DMS114 treated with DMSO at 0.1 percent for 48 hours (cell line): ENCODE measurements at regions not wholly inside any gene's neighbourhood (a gene's known extent, or its start where the extent isn't known, plus 50 kb on each side); places are given as distances from the start of the nearest gene placed in this dataset.
"Not testable (repeated sequence)": the region's sequence is repeated elsewhere in the genome, so short reads cannot be mapped to it uniquely, and the experiment has no call there.

ENCODE experiments used
- DNase-seq: peaks from one replicate; lab custom pipeline; 2025; ENCODE audit not compliant: unreplicated experiment; lab: John Stamatoyannopoulos, UW

GRCh38 chr10:64534616-64535015 lies 1013.4 kb downstream of the REEP3 start:
- no peak for DNase-seq

GRCh38 chr10:64535131-64535867 lies 1014.1 kb downstream of the REEP3 start:
- no peak for DNase-seq

DNA sequence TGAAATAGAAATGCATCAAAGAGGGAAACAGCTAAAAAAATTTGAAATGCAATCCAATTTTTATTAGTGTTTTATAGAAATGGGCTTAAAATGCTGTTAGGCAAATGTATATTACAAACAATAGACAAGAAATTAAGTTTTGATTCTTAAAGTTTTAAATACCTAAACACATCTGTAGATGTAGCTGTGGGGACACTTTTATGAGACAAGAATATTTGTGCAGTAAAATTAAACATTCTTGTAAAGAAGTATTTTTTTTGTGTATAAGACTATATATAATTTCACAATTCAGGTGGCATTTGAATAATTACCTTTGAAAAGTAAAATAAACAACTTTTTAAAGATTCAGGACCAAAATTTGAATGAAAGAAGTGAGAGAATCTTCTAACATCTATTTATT lies 1015.9 kb downstream of the REEP3 start:
- no peak for DNase-seq

DNA sequence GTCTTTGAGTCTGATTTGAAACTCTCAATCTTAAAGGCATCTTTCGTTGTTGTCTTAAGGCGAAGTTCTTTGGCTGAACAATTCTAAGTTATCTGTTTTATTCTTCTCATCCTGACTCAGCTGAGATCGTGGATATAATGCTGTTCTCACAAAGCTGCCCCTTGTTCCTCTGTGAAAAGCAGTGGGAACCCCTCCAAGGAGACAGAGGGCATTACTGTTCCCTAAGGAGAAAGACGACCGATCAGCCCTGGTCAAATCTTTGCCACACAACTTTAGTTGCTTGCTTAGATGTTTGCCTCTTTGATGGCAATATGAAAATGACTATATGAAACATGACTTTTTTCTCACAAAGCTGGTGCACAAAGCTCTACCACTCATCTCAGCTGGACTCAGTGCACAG lies 1016.7 kb downstream of the REEP3 start:
- DNase-seq = no peak

DNA sequence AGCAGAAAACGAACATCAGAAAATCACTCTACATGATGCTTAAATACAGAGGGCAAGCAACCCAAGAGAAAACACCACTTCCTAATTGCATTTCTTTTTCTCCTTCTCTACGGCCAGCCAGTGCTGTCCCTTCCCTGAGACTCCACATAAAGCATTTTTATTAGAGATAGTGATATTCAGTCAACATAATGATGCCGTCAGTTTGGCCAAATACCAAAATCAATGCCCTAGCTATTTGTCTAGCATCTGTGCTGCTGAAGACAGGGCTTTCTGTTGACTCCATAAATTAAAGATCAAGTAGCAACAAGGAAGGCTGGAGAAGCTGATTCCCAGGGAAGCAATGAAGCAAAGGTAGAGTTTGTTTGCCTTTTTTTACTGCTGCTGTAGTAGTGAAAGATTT lies 1024.9 kb downstream of the REEP3 start:
- no peak for DNase-seq

- no peak for DNase-seq
Observed at GRCh38 chr10:64547168-64547567, 1026.0 kb downstream of the REEP3 start.

- no peak for DNase-seq
Observed at GRCh38 chr10:64555666-64556065, 1034.5 kb downstream of the REEP3 start.

GRCh38 chr10:64558094-64558835 lies 1037.1 kb downstream of the REEP3 start:
- DNase-seq = no peak

DNA sequence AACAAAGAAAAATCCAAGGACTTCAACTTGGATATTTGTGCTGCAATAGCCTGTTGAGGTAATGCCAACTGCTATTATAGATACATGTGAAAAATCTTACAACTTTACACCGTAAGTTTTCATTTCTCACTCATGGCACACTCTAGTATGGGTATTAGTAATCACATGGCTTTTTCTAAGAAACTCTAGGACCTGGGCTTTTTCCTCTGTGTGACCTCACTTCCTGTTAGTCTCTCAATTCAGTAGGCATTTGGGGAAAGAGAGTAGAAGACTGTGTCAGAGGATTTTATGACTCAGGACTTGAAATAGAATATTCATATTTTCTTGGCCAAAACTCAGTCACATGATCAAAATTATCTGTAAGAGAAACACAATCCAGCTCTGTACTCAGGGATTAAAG lies 1049.9 kb downstream of the REEP3 start:
- no peak for DNase-seq

- no peak for DNase-seq
Observed at GRCh38 chr10:64573623-64574325, 1052.6 kb downstream of the REEP3 start.

GRCh38 chr10:64574371-64574770 lies 1053.2 kb downstream of the REEP3 start:
- DNase-seq = no peak

GRCh38 chr10:64576497-64576896 lies 1055.3 kb downstream of the REEP3 start:
- no peak for DNase-seq

DNA sequence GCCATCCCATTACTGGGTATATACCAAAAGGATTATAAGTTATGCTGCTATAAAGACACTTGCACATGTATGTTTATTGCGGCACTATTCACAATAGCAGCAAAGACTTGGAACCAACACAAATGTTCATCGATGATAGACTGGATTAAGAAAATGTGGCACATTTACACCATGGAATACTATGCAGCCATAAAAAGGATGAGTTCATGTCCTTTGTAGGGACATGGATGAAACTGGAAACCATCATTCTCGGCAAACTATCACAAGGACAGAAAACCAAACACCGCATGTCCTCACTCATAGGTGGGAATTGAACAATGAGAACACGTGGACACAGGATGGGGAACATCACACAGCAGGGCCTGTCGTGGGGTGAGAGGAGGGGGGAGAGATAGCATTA lies 1057.6 kb downstream of the REEP3 start:
- not testable (repeated sequence) for DNase-seq

GRCh38 chr10:64586934-64587503 lies 1065.8 kb downstream of the REEP3 start:
- DNase-seq = no peak

DNA sequence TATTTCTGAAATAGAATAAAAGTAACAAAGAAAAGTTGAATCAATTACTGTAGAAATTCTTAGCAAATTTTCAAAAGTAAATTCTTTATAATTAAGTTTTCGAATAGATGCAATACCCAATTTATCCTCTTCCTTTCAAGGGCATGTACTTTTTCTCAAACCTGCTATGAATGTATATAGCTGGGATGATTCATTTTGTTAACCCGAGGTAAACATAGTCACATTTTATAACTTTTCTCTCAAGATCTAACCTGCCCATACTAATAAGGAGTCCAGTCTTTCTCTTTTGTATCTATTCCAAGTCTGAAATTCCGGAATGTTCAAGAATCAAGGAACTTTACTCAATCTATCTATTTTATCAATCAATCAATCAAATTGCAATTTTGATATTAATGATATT lies 1072.9 kb downstream of the REEP3 start:
- no peak for DNase-seq

DNA sequence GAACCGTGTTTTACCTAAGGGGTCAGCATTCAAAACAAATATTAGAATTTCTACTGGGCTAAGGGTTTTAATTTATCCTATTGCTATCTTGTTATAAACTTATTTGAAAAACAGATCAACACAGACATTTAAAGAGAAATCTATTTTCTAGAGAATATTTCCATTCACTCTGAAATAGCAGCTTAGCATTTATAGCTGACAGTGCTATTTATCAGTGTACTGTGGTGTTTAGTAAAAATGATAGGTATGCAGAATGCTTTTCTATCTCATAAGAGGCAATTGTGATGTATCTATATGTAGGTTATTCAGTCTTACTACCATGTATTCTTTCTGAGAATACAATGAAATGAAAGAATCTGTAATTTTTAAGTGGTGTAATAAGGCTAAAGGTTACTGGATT lies 1077.4 kb downstream of the REEP3 start:
- no peak for DNase-seq

GRCh38 chr10:64601298-64601697 lies 1080.1 kb downstream of the REEP3 start:
- DNase-seq = no peak

- no peak for DNase-seq
Observed at GRCh38 chr10:64617085-64617484, 1095.9 kb downstream of the REEP3 start.

DNA sequence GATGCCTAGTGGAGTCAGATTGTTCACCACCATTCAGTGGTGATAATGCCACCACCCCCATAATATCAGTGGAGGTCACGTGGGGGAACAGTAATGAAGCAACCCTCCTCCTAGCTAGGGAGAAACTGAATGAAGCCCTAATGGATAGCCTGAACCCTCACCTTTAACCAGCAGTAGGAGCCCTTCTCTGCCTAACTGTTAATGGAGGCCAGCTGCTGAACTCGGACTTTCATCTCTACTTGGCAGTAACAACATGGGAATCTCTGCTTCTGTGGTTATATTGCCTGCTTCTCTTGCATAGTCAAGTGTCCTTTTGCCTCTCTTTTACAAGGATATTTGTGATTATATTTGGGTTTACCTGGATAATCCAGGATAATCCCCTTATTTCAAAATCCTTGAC lies 1097.9 kb downstream of the REEP3 start:
- no peak for DNase-seq

DNA sequence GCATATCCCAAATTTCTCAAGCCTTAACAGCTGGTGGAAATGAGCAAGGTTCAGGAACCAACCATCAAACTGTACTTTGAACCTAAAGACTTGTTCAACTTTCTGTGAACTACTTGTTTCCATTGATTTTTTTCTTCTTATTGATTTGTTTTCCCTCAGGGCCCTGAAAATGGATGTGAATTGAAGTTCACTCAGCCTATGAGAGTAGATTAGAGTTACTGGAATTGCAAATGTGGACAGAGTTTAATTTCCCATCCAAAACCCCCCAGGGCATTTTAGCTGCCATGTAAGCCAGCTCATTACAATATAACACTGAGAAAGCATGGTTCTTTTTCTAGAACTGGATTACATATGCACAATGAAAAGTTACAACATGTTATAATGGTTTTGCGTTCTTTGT lies 1105.7 kb downstream of the REEP3 start:
- DNase-seq = no peak

DNA sequence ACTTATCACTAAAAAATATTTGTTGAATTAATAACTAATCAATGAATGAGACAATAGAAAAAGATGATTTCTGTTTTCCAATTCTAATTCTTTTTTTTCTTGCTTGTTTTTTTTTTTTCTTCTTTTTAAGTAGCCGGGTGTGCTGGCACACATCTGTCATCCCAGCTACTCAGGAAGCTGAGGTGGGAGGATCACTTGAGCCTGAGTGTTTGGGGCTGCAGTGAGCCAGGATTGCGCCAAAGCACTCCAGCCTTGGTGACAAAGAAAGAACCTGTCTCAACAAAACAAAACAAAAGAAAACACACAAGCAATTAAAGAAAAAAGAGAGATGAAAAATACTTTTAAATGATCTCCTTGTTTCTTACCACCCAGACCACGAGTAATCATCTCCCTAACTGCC lies 1109.3 kb downstream of the REEP3 start:
- no peak for DNase-seq

DNA sequence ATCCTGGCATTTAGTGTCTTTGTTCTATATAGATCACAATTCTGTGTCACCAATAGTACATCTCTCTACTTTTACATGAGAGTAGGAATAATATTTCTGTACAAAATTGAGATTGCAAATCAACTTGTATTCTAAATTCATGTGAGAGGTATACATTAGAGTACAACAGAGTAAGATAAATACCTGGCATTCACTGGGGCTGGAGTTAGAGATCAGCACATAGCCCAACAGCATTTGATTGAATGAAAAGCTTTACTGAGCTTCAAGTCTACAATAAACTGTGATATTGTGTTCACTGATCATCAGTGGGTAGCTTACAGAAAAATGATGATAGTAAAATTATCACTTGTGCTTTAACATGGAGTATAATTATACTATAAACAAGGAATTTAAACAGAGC lies 1114.7 kb downstream of the REEP3 start:
- no peak for DNase-seq
